BLaER1 treated with 17β-estradiol and CSF1 and Interleukin-3, amounts not matched to agents 10 nM and 100 nM (cell line): ENCODE measurements at regions not wholly inside any gene's neighbourhood (a gene's known extent, or its start where the extent isn't known, plus 50 kb on each side); places are given as distances from the start of the nearest gene placed in this dataset.

Source experiments
- H3K27ac ChIP-seq, 11 experiments: shearing (Covaris generic); formaldehyde crosslinking; 2 replicates each; pipeline ENCODE4 v1.8.1; 2022
- H3K27me3 ChIP-seq, 11 experiments: shearing (Covaris generic); formaldehyde crosslinking; 2 replicates each; pipeline ENCODE4 v1.8.1; 2022
- H3K36me3 ChIP-seq, 11 experiments: shearing (Covaris generic); formaldehyde crosslinking; 2 replicates each; pipeline ENCODE4 v1.8.1; 2022
- H3K4me1 ChIP-seq, 10 experiments: shearing (Covaris generic); formaldehyde crosslinking; 2 replicates each; pipeline ENCODE4 v1.8.1; 2022
- H3K4me2 ChIP-seq, 11 experiments: shearing (Covaris generic); formaldehyde crosslinking; 2 replicates each; pipeline ENCODE4 v1.8.1; 2022
- H3K4me3 ChIP-seq, 10 experiments: shearing (Covaris generic); formaldehyde crosslinking; 2 replicates each; pipeline ENCODE4 v1.8.1; 2022
- H3K9ac ChIP-seq, 11 experiments: shearing (Covaris generic); formaldehyde crosslinking; 2 replicates each; pipeline ENCODE4 v1.8.1; 2022
- H3K9me3 ChIP-seq, 11 experiments: shearing (Covaris generic); formaldehyde crosslinking; replicated peaks in 1 of 11; 2 replicates each; pipeline ENCODE4 v1.8.1; 2022
- H4K20me1 ChIP-seq, 11 experiments: shearing (Covaris generic); formaldehyde crosslinking; 2 replicates each; pipeline ENCODE4 v1.8.1; 2022
- Cebpa-rat ChIP-seq, 11 experiments: shearing (Covaris generic); IDR thresholded peaks; 2 replicates each; pipeline ENCODE4 v1.8.1; 2022

DNA sequence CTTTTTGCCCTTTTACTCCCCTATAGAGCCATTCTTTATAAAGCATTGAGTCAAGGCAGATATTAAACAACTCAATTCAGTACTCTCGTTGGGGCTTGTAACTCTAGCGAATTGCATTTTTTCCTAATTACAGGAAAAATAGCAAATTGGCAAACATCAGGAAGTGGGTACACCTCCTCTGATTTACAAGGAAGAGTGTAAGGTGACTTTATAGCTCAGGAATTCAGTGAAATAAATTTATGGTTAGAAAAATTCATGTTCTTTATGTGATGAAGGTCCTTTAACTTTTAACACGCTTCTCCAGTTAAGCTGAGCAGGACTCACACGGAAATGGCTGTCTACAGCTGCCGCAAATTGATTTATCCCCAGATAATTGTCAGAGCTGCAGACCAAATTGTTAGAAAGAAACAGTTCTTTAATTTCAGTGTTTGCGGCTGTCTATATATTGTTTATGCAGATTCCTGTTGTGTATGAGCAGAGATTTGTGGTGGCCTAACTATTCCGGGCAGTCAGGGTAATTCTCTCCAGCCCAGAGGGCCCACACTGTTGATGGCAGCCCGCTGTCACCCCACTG is 151.1 kb upstream of the MKI67 start:
- no peak overlapping the region for H3K27ac ChIP-seq
- H4K20me1 ChIP-seq = peaks cover 0 to 99% (median 22%) of the 10 kb centered on the region in 11 experiments; a peak in 11 of 22 replicates
- H3K4me3 ChIP-seq = no peak overlapping the region
- no peak overlapping the region for H3K9ac ChIP-seq
- H3K4me2 ChIP-seq = no peak overlapping the region
- H3K9me3 ChIP-seq = no peaks in the 10 kb centered on the region
- TF ChIP-seq Cebpa-rat (IDR thresholded peaks at IDR 0.05) = no peak
- peaks cover 0 to 50% (median 19%) of the 10 kb centered on the region in 11 experiments; a peak in 13 of 22 replicates for H3K36me3 ChIP-seq
- H3K4me1 ChIP-seq = peaks cover 21 to 39% (median 34%) of the 10 kb centered on the region in 10 experiments
- no peaks in the 10 kb centered on the region for H3K27me3 ChIP-seq

DNA sequence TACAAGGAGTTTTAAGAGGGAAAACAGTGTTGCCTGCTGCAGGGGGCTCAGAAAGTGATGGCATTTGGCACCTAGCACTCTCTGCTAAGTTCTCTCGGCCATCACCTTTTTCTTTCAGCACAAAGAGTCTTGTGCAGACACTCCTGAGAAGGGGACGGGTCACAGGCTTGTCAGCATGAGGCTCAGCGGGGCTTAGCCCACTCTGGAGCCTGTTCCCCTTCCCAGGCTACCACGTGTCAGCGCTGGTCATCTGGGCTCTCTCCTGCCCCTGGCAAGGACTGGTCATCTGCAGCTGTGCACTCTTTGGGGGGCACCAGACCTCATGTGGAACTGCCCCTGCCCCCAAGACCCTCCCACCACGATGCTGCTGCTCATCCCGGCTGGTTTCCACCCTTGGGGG is 152.1 kb upstream of the MKI67 start:
- no peak overlapping the region for H3K9ac ChIP-seq
- H4K20me1 ChIP-seq = peaks cover 0 to 97% (median 19%) of the 10 kb centered on the region in 11 experiments; a peak in 12 of 22 replicates
- no peak overlapping the region for H3K27ac ChIP-seq
- H3K27me3 ChIP-seq = no peaks in the 10 kb centered on the region
- peaks cover 21 to 29% (median 26%) of the 10 kb centered on the region in 10 experiments for H3K4me1 ChIP-seq
- no peak overlapping the region for H3K4me2 ChIP-seq
- H3K4me3 ChIP-seq = no peak overlapping the region
- no peaks in the 10 kb centered on the region for H3K9me3 ChIP-seq
- H3K36me3 ChIP-seq = peaks cover 0 to 51% (median 16%) of the 10 kb centered on the region in 11 experiments; a peak in 13 of 22 replicates
- no peak for TF ChIP-seq Cebpa-rat (IDR thresholded peaks at IDR 0.05)

GRCh38 chr10:128280271-128280670 is 154.0 kb upstream of the MKI67 start:
- H3K27me3 ChIP-seq = peaks cover 1 to 19% (median 12%) of the 10 kb centered on the region in 11 experiments; a peak in 21 of 22 replicates
- H3K36me3 ChIP-seq = peaks cover 0 to 70% (median 28%) of the 10 kb centered on the region in 11 experiments; a peak in 13 of 22 replicates
- no peak overlapping the region for H3K9ac ChIP-seq
- peaks cover 6 to 10% (median 8%) of the 10 kb centered on the region in 10 experiments; a peak in 18 of 20 replicates for H3K4me1 ChIP-seq
- H3K4me2 ChIP-seq = no peak overlapping the region
- H3K4me3 ChIP-seq = no peak overlapping the region
- H3K9me3 ChIP-seq = 0 out of 22 replicates have a peak, but pooled peaks cover 0 to 9% (median 0%) of the 10 kb centered on the region in 11 experiments
- no peak overlapping the region for H3K27ac ChIP-seq
- peaks cover 0 to 97% (median 31%) of the 10 kb centered on the region in 11 experiments; a peak in 14 of 22 replicates for H4K20me1 ChIP-seq
- TF ChIP-seq Cebpa-rat (IDR thresholded peaks at IDR 0.05) = no peak

- Histone ChIP-seq H3K27ac (no peak overlapping the region), H4K20me1 (peaks cover 0 to 97% (median 35%) of the 10 kb centered on the region in 11 experiments; a peak in 14 of 22 replicates), H3K4me2 (no peak overlapping the region), H3K4me1 (peaks cover 0 to 7% (median 1%) of the 10 kb centered on the region in 10 experiments; a peak in 9 of 20 replicates), H3K9ac (no peak overlapping the region), H3K9me3 (peaks cover 0 to 9% (median 0%) of the 10 kb centered on the region in 11 experiments; a peak in 2 of 22 replicates), H3K4me3 (no peak overlapping the region), H3K36me3 (peaks cover 0 to 81% (median 32%) of the 10 kb centered on the region in 11 experiments; a peak in 13 of 22 replicates), H3K27me3 (peaks cover 12 to 29% (median 23%) of the 10 kb centered on the region in 11 experiments)
- TF ChIP-seq Cebpa-rat (IDR thresholded peaks at IDR 0.05) = no peak
These were observed 155.1 kb upstream of the MKI67 start for GRCh38 chr10:128281343-128281742.

- Histone ChIP-seq H4K20me1 (peaks cover 0 to 97% (median 35%) of the 10 kb centered on the region in 11 experiments; a peak in 14 of 22 replicates), H3K9me3 (peaks cover 0 to 12% (median 0%) of the 10 kb centered on the region in 11 experiments; a peak in 4 of 22 replicates), H3K4me3 (no peak overlapping the region), H3K4me1 (peaks cover 0 to 12% (median 6%) of the 10 kb centered on the region in 10 experiments; a peak in 13 of 20 replicates), H3K36me3 (peaks cover 0 to 86% (median 37%) of the 10 kb centered on the region in 11 experiments; a peak in 14 of 22 replicates), H3K27me3 (peaks cover 17 to 34% (median 28%) of the 10 kb centered on the region in 11 experiments), H3K4me2 (no peak overlapping the region), H3K9ac (no peak overlapping the region), H3K27ac (no peak overlapping the region)
- TF ChIP-seq Cebpa-rat (IDR thresholded peaks at IDR 0.05) = no peak
These were observed 155.6 kb upstream of the MKI67 start for GRCh38 chr10:128281861-128282260.

GRCh38 chr10:128286141-128286761 is 160.0 kb upstream of the MKI67 start:
- H3K4me3 ChIP-seq = peak overlapping the region in 4 of 10 experiments; percentile 16 to 51 (median 32); a peak in 4 of 20 replicates
- H3K4me1 ChIP-seq = peaks cover 0 to 14% (median 7%) of the 10 kb centered on the region in 10 experiments; a peak in 14 of 20 replicates
- H3K9ac ChIP-seq = no peak overlapping the region
- peaks cover 5 to 100% (median 71%) of the 10 kb centered on the region in 11 experiments; a peak in 19 of 22 replicates for H3K36me3 ChIP-seq
- H3K27ac ChIP-seq = no peak overlapping the region
- peaks cover 32 to 48% (median 38%) of the 10 kb centered on the region in 11 experiments for H3K27me3 ChIP-seq
- no peak for TF ChIP-seq Cebpa-rat (IDR thresholded peaks at IDR 0.05)
- H4K20me1 ChIP-seq = peaks cover 0 to 70% (median 29%) of the 10 kb centered on the region in 11 experiments; a peak in 14 of 22 replicates
- H3K9me3 ChIP-seq = peaks cover 23 to 54% (median 38%) of the 10 kb centered on the region in 11 experiments
- H3K4me2 ChIP-seq = peak overlapping the region; percentile 24 to 65 (median 59); a peak in 21 of 22 replicates

DNA sequence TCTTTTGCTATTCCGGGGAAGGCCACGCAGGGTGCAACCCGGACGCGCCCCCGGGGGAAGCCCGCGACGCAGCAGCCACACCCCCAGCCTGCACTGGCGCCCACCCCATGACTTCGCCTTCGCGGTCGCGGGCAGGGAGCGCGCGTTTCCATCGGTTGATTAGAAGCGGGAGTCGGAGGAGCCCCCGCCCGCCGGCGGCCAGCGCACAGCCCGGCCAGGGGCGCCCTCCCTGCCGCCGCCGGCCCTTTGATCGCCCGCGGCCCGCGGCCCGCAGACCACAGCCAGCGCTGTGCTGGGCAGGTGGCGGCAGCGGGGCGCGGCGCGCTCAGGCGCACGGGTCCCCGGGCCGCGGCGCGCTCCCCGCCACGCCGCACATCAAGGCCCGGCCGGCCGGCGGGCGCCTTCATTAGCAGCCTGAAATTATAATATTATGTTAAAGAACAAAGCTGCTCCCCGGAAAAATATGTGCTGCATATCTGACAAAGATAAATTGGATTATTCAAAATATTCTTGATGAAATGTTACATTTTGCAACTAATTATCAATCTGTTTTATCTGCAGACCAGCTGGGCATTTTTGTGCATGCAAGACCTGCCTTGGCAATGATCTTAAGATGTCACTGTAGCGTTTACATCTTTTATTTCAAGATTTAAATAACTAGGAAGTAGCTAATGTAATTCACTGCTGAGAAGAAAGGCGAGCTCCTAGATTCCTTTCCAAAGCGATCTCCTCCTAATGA is 160.7 kb upstream of the MKI67 start:
- Histone ChIP-seq H3K4me1 (peaks cover 0 to 19% (median 7%) of the 10 kb centered on the region in 10 experiments; a peak in 14 of 20 replicates), H3K27me3 (peaks cover 32 to 48% (median 38%) of the 10 kb centered on the region in 11 experiments), H4K20me1 (peaks cover 0 to 64% (median 29%) of the 10 kb centered on the region in 11 experiments; a peak in 14 of 22 replicates), H3K9ac (no peak overlapping the region), H3K9me3 (peaks cover 28 to 58% (median 38%) of the 10 kb centered on the region in 11 experiments), H3K27ac (no peak overlapping the region), H3K4me2 (peak overlapping the region; percentile 24 to 65 (median 59)), H3K4me3 (peak overlapping the region in 4 of 10 experiments; percentile 16 to 51 (median 32); a peak in 7 of 20 replicates), H3K36me3 (peaks cover 5 to 100% (median 71%) of the 10 kb centered on the region in 11 experiments; a peak in 19 of 22 replicates)
- no peak for TF ChIP-seq Cebpa-rat (IDR thresholded peaks at IDR 0.05)

- peaks cover 28 to 58% (median 38%) of the 10 kb centered on the region in 11 experiments for H3K9me3 ChIP-seq
- TF ChIP-seq Cebpa-rat (IDR thresholded peaks at IDR 0.05) = no peak
- H3K27me3 ChIP-seq = peaks cover 32 to 48% (median 38%) of the 10 kb centered on the region in 11 experiments
These were observed 161.7 kb upstream of the MKI67 start for GRCh38 chr10:128287921-128288320.

More at GRCh38 chr10:128287921-128288320, 161.7 kb upstream of the MKI67 start:
- H3K4me2 ChIP-seq = no peak overlapping the region
- H3K27ac ChIP-seq = no peak overlapping the region
- peaks cover 0 to 62% (median 29%) of the 10 kb centered on the region in 11 experiments; a peak in 14 of 22 replicates for H4K20me1 ChIP-seq
- no peak overlapping the region for H3K4me3 ChIP-seq
- no peak overlapping the region for H3K9ac ChIP-seq
- H3K4me1 ChIP-seq = peaks cover 0 to 20% (median 7%) of the 10 kb centered on the region in 10 experiments; a peak in 14 of 20 replicates
- peaks cover 5 to 100% (median 78%) of the 10 kb centered on the region in 11 experiments; a peak in 19 of 22 replicates for H3K36me3 ChIP-seq
